Activated CD8-positive, alpha-beta T cell treated with anti-CD3 and anti-CD28 coated beads, Interleukin-2, amount 10 ng/mL, durations not matched to agents 7 days and 5 days (primary cell): ENCODE measurements at regions not wholly inside any gene's neighbourhood (a gene's known extent, or its start where the extent isn't known, plus 50 kb on each side); places are given as distances from the start of the nearest gene placed in this dataset.
"Not testable (repeated sequence)": the region's sequence is repeated elsewhere in the genome, so short reads cannot be mapped to it uniquely, and the experiment has no call there.

Experiments
- ATAC-seq: fragments of 150-1000 bp; cut with Tn5 transposase; one replicate; pipeline ENCODE4 v1.10.0; 2021; ENCODE audit warnings: moderate library complexity
- CTCF ChIA-PET: fragments of 350-600 bp; sonication (Branson Sonifier 250); formaldehyde crosslinking; loops from one replicate; lab custom pipeline; 2021; ENCODE audit warnings: antibody characterized with exemption; lab: Charles Lee
- POLR2A ChIA-PET: fragments of 350-600 bp; sonication (Branson Sonifier 250); formaldehyde crosslinking; loops from one replicate; lab custom pipeline; 2021; ENCODE audit warnings: antibody characterized with exemption; lab: Charles Lee
- DNase-seq: peaks from one replicate; pipeline ENCODE4 v3.0.0-alpha.2; 2020
- H3K27ac Mint-ChIP-seq: one replicate; pipeline ENCODE4 v1.8.0; 2021; ENCODE audit warnings: mild to moderate bottlenecking, mixed read lengths
- H3K27me3 Mint-ChIP-seq: one replicate; pipeline ENCODE4 v1.8.0; 2021; ENCODE audit warnings: low read depth, mixed read lengths
- H3K36me3 Mint-ChIP-seq: one replicate; pipeline ENCODE4 v1.8.0; 2021; ENCODE audit warnings: low read depth, mixed read lengths
- H3K4me1 Mint-ChIP-seq: one replicate; pipeline ENCODE4 v1.8.0; 2021; ENCODE audit warnings: low read depth, mixed read lengths
- H3K4me3 Mint-ChIP-seq: one replicate; pipeline ENCODE4 v1.8.0; 2021; ENCODE audit warnings: mild to moderate bottlenecking, mixed read lengths
- H3K9me3 Mint-ChIP-seq: one replicate; pipeline ENCODE4 v1.8.0; 2022; ENCODE audit warnings: mixed read lengths; ENCODE audit not compliant: insufficient read depth

GRCh38 chr14:71165121-71166031 is 258.1 kb downstream of the PCNX1 start:
- H3K4me3 Mint-ChIP-seq = no peak overlapping the region
- POLR2A ChIA-PET = interaction anchor here (0.5 to 1.2 kb wide), 2 partner anchors 23 to 97 kb away, joined by 4 to 6 read pairs; no protein-coding TSS in a partner anchor

GRCh38 chr14:71166180-71166837 is 259.1 kb downstream of the PCNX1 start:
- DNase-seq (no peak), ATAC-seq (no peak)
- CTCF ChIA-PET = interaction anchor here (1.1 to 3.8 kb wide), 4 partner anchors 13 to 238 kb away, joined by 5 to 15 read pairs (median 9); no protein-coding TSS in a partner anchor
- peaks cover 24% of the 10 kb centered on the region for H3K27me3 Mint-ChIP-seq
- H3K4me1 Mint-ChIP-seq = peaks cover 24% of the 10 kb centered on the region
- no peak overlapping the region for H3K27ac Mint-ChIP-seq
- no peak overlapping the region for H3K4me3 Mint-ChIP-seq
- POLR2A ChIA-PET = no interaction called here
- peaks cover 4% of the 10 kb centered on the region for H3K9me3 Mint-ChIP-seq
- H3K36me3 Mint-ChIP-seq = no peaks in the 10 kb centered on the region

More at GRCh38 chr14:71165121-71166031, 258.1 kb downstream of the PCNX1 start:
- CTCF ChIA-PET = interaction anchor here (1.7 to 3.8 kb wide), 2 partner anchors 156 to 239 kb away, joined by 11 to 15 read pairs; no protein-coding TSS in a partner anchor
- DNase-seq = no peak
- H3K27me3 Mint-ChIP-seq = peaks cover 28% of the 10 kb centered on the region
- ATAC-seq = no peak
- H3K27ac Mint-ChIP-seq = no peak overlapping the region
- peaks cover 6% of the 10 kb centered on the region for H3K36me3 Mint-ChIP-seq
- peaks cover 24% of the 10 kb centered on the region for H3K4me1 Mint-ChIP-seq
- peaks cover 14% of the 10 kb centered on the region for H3K9me3 Mint-ChIP-seq

GRCh38 chr14:71167325-71167950 is 260.2 kb downstream of the PCNX1 start:
- H3K4me3 Mint-ChIP-seq, H3K9me3 Mint-ChIP-seq, H3K36me3 Mint-ChIP-seq, DNase-seq, ATAC-seq, H3K27ac Mint-ChIP-seq: not testable (repeated sequence)
- H3K4me1 Mint-ChIP-seq = peaks cover 24% of the 10 kb centered on the region
- ChIA-PET POLR2A (interaction anchor here (2.3 kb wide), 1 partner anchor 153 kb away, joined by 7 read pairs; the partner anchor contains the start of gene SIPA1L1), CTCF (interaction anchor here (1.3 to 3.8 kb wide), 3 partner anchors 15 to 237 kb away, joined by 3 to 15 read pairs (median 7); no protein-coding TSS in a partner anchor)
- peaks cover 25% of the 10 kb centered on the region for H3K27me3 Mint-ChIP-seq

GRCh38 chr14:71168161-71168560 is 260.9 kb downstream of the PCNX1 start:
- Mint-ChIP-seq H3K27ac (peak overlapping the region; percentile 79), H3K4me1 (peaks cover 24% of the 10 kb centered on the region), H3K27me3 (peaks cover 24% of the 10 kb centered on the region), H3K4me3 (peak overlapping the region; percentile 79)
- ATAC-seq (peak; percentile 49), DNase-seq (peak; percentile 66)
- not testable (repeated sequence) for H3K9me3 Mint-ChIP-seq, H3K36me3 Mint-ChIP-seq
- ChIA-PET POLR2A (interaction anchor here (2.3 kb wide), 1 partner anchor 153 kb away, joined by 7 read pairs; the partner anchor contains the start of gene SIPA1L1), CTCF (interaction anchor here (1.3 to 3.8 kb wide), 3 partner anchors 15 to 236 kb away, joined by 3 to 15 read pairs (median 7); no protein-coding TSS in a partner anchor)

GRCh38 chr14:71168564-71169427 is 261.5 kb downstream of the PCNX1 start:
- ATAC-seq (peak; percentile 53), DNase-seq (no peak)
- Mint-ChIP-seq H3K9me3 (no peaks in the 10 kb centered on the region), H3K27me3 (peaks cover 24% of the 10 kb centered on the region), H3K36me3 (no peaks in the 10 kb centered on the region), H3K27ac (peak overlapping the region; percentile 79), H3K4me3 (peak overlapping the region; percentile 79), H3K4me1 (peaks cover 24% of the 10 kb centered on the region)
- ChIA-PET POLR2A (interaction anchor here (2.3 kb wide), 1 partner anchor 152 kb away, joined by 7 read pairs; the partner anchor contains the start of gene SIPA1L1), CTCF (interaction anchor here (1.3 to 3.8 kb wide), 3 partner anchors 16 to 235 kb away, joined by 3 to 15 read pairs (median 7); no protein-coding TSS in a partner anchor)

GRCh38 chr14:71169861-71170260 is 262.6 kb downstream of the PCNX1 start:
- DNase-seq (no peak), ATAC-seq (no peak)
- POLR2A ChIA-PET = interaction anchor here (0.6 kb wide), 1 partner anchor 1890 kb away, joined by 5 read pairs; no protein-coding TSS in a partner anchor
- Mint-ChIP-seq H3K27me3 (peaks cover 24% of the 10 kb centered on the region), H3K27ac (no peak overlapping the region), H3K4me1 (peaks cover 24% of the 10 kb centered on the region), H3K9me3 (no peaks in the 10 kb centered on the region), H3K36me3 (no peaks in the 10 kb centered on the region), H3K4me3 (no peak overlapping the region)
- CTCF ChIA-PET = no interaction called here

- DNase-seq = no peak
- Mint-ChIP-seq H3K27ac (no peak overlapping the region), H3K27me3 (peaks cover 17% of the 10 kb centered on the region), H3K4me3 (no peak overlapping the region), H3K36me3 (no peaks in the 10 kb centered on the region), H3K9me3 (no peaks in the 10 kb centered on the region), H3K4me1 (no peaks in the 10 kb centered on the region)
- CTCF ChIA-PET = no interaction called here
- no peak for ATAC-seq
- POLR2A ChIA-PET = no interaction called here
Observed at GRCh38 chr14:71175491-71175890, 268.2 kb downstream of the PCNX1 start.

GRCh38 chr14:71179066-71179465 is 271.8 kb downstream of the PCNX1 start:
- ATAC-seq (no peak), DNase-seq (no peak)
- Mint-ChIP-seq H3K9me3 (no peaks in the 10 kb centered on the region), H3K27ac (no peak overlapping the region), H3K36me3 (no peaks in the 10 kb centered on the region), H3K4me3 (no peak overlapping the region), H3K4me1 (no peaks in the 10 kb centered on the region), H3K27me3 (peaks cover 7% of the 10 kb centered on the region)
- ChIA-PET CTCF (no interaction called here), POLR2A (no interaction called here)

GRCh38 chr14:71180397-71180796 is 273.1 kb downstream of the PCNX1 start:
- Mint-ChIP-seq H3K27me3 (peaks cover 7% of the 10 kb centered on the region), H3K9me3 (no peaks in the 10 kb centered on the region), H3K27ac (no peak overlapping the region), H3K4me1 (no peaks in the 10 kb centered on the region), H3K36me3 (no peaks in the 10 kb centered on the region), H3K4me3 (no peak overlapping the region)
- POLR2A ChIA-PET = no interaction called here
- DNase-seq (no peak), ATAC-seq (no peak)
- CTCF ChIA-PET = no interaction called here

- H3K4me1 Mint-ChIP-seq = no peaks in the 10 kb centered on the region
- H3K9me3 Mint-ChIP-seq = no peaks in the 10 kb centered on the region
- no peak overlapping the region for H3K4me3 Mint-ChIP-seq
- H3K27me3 Mint-ChIP-seq = peaks cover 7% of the 10 kb centered on the region
- DNase-seq (no peak), ATAC-seq (no peak)
- ChIA-PET CTCF (no interaction called here), POLR2A (no interaction called here)
- H3K36me3 Mint-ChIP-seq = no peaks in the 10 kb centered on the region
- no peak overlapping the region for H3K27ac Mint-ChIP-seq
Observed at GRCh38 chr14:71181215-71182003, 274.1 kb downstream of the PCNX1 start.
